Endothelial cell of umbilical vein (primary cell): ENCODE measurements at regions not wholly inside any gene's neighbourhood (a gene's known extent, or its start where the extent isn't known, plus 50 kb on each side); places are given as distances from the start of the nearest gene placed in this dataset.

Source experiments
- BruUV-seq: library from RNA; stranded (reverse); fragments of 400-500 nt; replicated peaks from 2 replicates; lab custom pipeline; 2021; lab: Mats Ljungman, UMichigan
- CTCF ChIA-PET: fragments of 300-600, 350-600 bp; sonication (Branson Sonifier 250); formaldehyde crosslinking; loops from one replicate; lab custom pipeline; 2021; ENCODE audit warnings: antibody characterized with exemption, inconsistent platforms; lab: Charles Lee
- POLR2A ChIA-PET: fragments of 300-600, 350-600 bp; sonication (Branson Sonifier 250); formaldehyde crosslinking; loops from one replicate; lab custom pipeline; 2021; ENCODE audit warnings: antibody characterized with exemption, inconsistent platforms; lab: Charles Lee
- DNase-seq: peaks from one replicate; pipeline ENCODE4 v3.0.0-alpha.2; 2011; ENCODE audit warnings: low read depth, low spot score
- FAIRE-seq: peaks from 2 replicates; lab custom pipeline; 2011; peaks lifted over from hg19 to GRCh38; lab: Jason Lieb, UNC
- H2AFZ ChIP-seq: 2 replicates; pipeline ENCODE4 v1.6.0; 2012; ENCODE audit warnings: low read depth, low read length, control low read depth, inconsistent platforms
- H3K27ac ChIP-seq: 2 replicates; pipeline ENCODE4 v1.5.1; 2011; ENCODE audit warnings: low read depth, mild to moderate bottlenecking, control low read depth, low read length, moderate library complexity; ENCODE audit not compliant: insufficient read depth
- H3K27me3 ChIP-seq, 2 experiments: 2 replicates each; pipeline versions ENCODE4 v1.6.0 to v1.6.1; 2011; ENCODE audit warnings: low read length in 2 of 2, mixed read lengths in 1 of 2; ENCODE audit not compliant: control insufficient read depth in 2 of 2, insufficient read depth in 2 of 2
- H3K36me3 ChIP-seq, 2 experiments: 2 replicates in 1 of 2; 3 replicates in 1 of 2; pipeline ENCODE4 v1.5.1; 2011; ENCODE audit warnings: low read length in 2 of 2, mild to moderate bottlenecking in 1 of 2, moderate library complexity in 1 of 2; ENCODE audit not compliant: control insufficient read depth in 2 of 2, insufficient read depth in 2 of 2; ENCODE audit errors: extremely low read depth in 1 of 2
- H3K4me1 ChIP-seq: 3 replicates; pipeline ENCODE4 v1.5.1; 2011; ENCODE audit warnings: mild to moderate bottlenecking, low read length; ENCODE audit not compliant: control insufficient read depth, insufficient read depth; ENCODE audit errors: extremely low read depth
- H3K4me2 ChIP-seq: 2 replicates; pipeline ENCODE4 v1.6.1; 2011; ENCODE audit warnings: low read length, control low read depth, mixed read lengths; ENCODE audit not compliant: insufficient read depth
- H3K4me3 ChIP-seq, 3 experiments: fragments of 200-600 bp in 1 of 3; sonication (generic), shearing (Covaris generic) in 1 of 3; replicated peaks in 1 of 3; 2 replicates each; pipeline ENCODE4 v1.5.1; 2011 to 2016; ENCODE audit warnings: control low read depth in 3 of 3, low read length in 3 of 3, mild to moderate bottlenecking in 2 of 3, inconsistent platforms in 1 of 3, low read depth in 1 of 3, moderate library complexity in 1 of 3; ENCODE audit not compliant: insufficient read depth in 1 of 3
- H3K79me2 ChIP-seq: 2 replicates; pipeline ENCODE4 v1.6.0; 2012; ENCODE audit warnings: low read length, inconsistent platforms; ENCODE audit not compliant: control insufficient read depth, insufficient read depth
- H3K9ac ChIP-seq: replicated peaks from 2 replicates; pipeline ENCODE3; 2011; ENCODE audit warnings: low read length, control low read depth; ENCODE audit not compliant: insufficient read depth; ENCODE audit errors: extremely low read depth
- H3K9me1 ChIP-seq: replicated peaks from 3 replicates; pipeline ENCODE4 v1.6.0; 2011; ENCODE audit warnings: mild to moderate bottlenecking, low read length; ENCODE audit not compliant: control insufficient read depth, insufficient read depth; ENCODE audit errors: extremely low read depth
- H3K9me3 ChIP-seq: replicated peaks from 2 replicates; pipeline ENCODE4 v1.5.1; 2012; ENCODE audit warnings: low read length, inconsistent platforms; ENCODE audit not compliant: control insufficient read depth, insufficient read depth
- H4K20me1 ChIP-seq: replicated peaks from 2 replicates; pipeline ENCODE3; 2011; ENCODE audit warnings: mild to moderate bottlenecking, low read length; ENCODE audit not compliant: control insufficient read depth, insufficient read depth; ENCODE audit errors: extremely low read depth
- FOS ChIP-seq: IDR thresholded peaks from 2 replicates; pipeline ENCODE4 v1.6.1; 2011; ENCODE audit warnings: mild to moderate bottlenecking, low read length, moderate library complexity, borderline replicate concordance; ENCODE audit not compliant: insufficient read depth
- MYC ChIP-seq: IDR thresholded peaks from one replicate; pipeline ENCODE4 v1.6.1; 2011; ENCODE audit warnings: mild to moderate bottlenecking, low read depth, low read length
- POLR2AphosphoS5 ChIP-seq: IDR thresholded peaks from 2 replicates; pipeline ENCODE4 v1.6.1; 2012; ENCODE audit warnings: low read depth, mild to moderate bottlenecking, control low read depth, low read length, moderate library complexity; ENCODE audit not compliant: insufficient read depth
- dilution Hi-C: fragments of 300-500 bp; cut with MboI; formaldehyde crosslinking; loops from one replicate; pipeline ENCODE4 v1.15.0; 2019; ENCODE audit warnings: low sequenced_read_pairs; ENCODE audit not compliant: extremely low pct_ligation_motif_present
- intact Hi-C: fragments of 100-400 bp; cut with micrococcal nuclease; formaldehyde crosslinking; loops from one replicate; pipeline ENCODE4 v1.10.0; 2022
- TF ChIP-seq, protein P1 (sequence below), 2 donors: IDR thresholded peaks; 1 replicate in 1 of 2; 2 replicates in 1 of 2; pipeline ENCODE4 v1.5.1; 2011; ENCODE audit warnings: low read length in 2 of 2, mild to moderate bottlenecking in 2 of 2, moderate library complexity in 2 of 2, control low read depth in 1 of 2, inconsistent platforms in 1 of 2, low read depth in 1 of 2; ENCODE audit not compliant: insufficient read depth in 1 of 2; ENCODE audit errors: extremely low read depth in 1 of 2
- TF ChIP-seq, protein P2 (sequence below): IDR thresholded peaks from 2 replicates; pipeline ENCODE4 v1.6.1; 2011; ENCODE audit not compliant: insufficient read depth, insufficient read length

DNA sequence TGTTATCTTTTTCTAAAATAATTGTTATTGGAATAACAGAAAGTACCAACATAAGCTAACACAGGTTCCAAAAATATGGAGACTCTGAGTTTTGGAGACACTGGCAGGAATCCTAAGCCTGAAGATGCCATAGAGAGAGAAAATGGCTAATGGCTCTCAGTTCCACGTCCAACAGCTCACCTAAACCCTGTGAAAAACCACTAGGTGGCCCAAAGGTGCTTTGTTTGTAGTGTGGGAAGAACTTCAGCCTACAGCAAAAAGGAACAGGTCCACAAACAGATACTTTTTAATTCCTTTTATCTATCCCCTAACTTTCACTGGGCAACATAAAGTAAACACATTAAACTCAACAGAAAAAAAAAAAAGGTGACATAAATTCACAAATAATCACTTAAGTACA lies 272.3 kb downstream of the SEMA3D start:
- Histone ChIP-seq H4K20me1 (no peaks in the 10 kb centered on the region), H3K4me1 (no peaks in the 10 kb centered on the region), H3K9ac (no peak overlapping the region), H3K27me3 (no peaks in the 10 kb centered on the region), H3K9me1 (no peaks in the 10 kb centered on the region), H3K4me3 (no peak overlapping the region), H3K79me2 (no peaks in the 10 kb centered on the region), H3K27ac (no peak overlapping the region), H2AFZ (no peak overlapping the region), H3K36me3 (no peaks in the 10 kb centered on the region), H3K4me2 (no peak overlapping the region), H3K9me3 (no peaks in the 10 kb centered on the region)
- intact Hi-C loops (no loop called here), dilution Hi-C loops (no loop called here)
- FAIRE-seq = no peak
- no TSS peak for BruUV-seq
- TF ChIP-seq POLR2AphosphoS5 = no peak
- TF ChIP-seq FOS = no peak
- TF ChIP-seq MYC = no peak
- TF ChIP-seq, protein P1, sequence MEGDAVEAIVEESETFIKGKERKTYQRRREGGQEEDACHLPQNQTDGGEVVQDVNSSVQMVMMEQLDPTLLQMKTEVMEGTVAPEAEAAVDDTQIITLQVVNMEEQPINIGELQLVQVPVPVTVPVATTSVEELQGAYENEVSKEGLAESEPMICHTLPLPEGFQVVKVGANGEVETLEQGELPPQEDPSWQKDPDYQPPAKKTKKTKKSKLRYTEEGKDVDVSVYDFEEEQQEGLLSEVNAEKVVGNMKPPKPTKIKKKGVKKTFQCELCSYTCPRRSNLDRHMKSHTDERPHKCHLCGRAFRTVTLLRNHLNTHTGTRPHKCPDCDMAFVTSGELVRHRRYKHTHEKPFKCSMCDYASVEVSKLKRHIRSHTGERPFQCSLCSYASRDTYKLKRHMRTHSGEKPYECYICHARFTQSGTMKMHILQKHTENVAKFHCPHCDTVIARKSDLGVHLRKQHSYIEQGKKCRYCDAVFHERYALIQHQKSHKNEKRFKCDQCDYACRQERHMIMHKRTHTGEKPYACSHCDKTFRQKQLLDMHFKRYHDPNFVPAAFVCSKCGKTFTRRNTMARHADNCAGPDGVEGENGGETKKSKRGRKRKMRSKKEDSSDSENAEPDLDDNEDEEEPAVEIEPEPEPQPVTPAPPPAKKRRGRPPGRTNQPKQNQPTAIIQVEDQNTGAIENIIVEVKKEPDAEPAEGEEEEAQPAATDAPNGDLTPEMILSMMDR (IDR thresholded peaks at IDR 0.05; ENCODE audit: extremely low read depth in 1 of 2, insufficient read depth in 1 of 2, low read depth in 1 of 2, low read length in 2 of 2) = no peak
- TF ChIP-seq, protein P2, sequence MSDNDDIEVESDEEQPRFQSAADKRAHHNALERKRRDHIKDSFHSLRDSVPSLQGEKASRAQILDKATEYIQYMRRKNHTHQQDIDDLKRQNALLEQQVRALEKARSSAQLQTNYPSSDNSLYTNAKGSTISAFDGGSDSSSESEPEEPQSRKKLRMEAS = no peak
- no peak for DNase-seq
- ChIA-PET POLR2A (no interaction called here), CTCF (interaction anchor here (1.0 to 1.1 kb wide), 2 partner anchors 16 to 108 kb away, joined by 3 read pairs; no protein-coding TSS in a partner anchor)

DNA sequence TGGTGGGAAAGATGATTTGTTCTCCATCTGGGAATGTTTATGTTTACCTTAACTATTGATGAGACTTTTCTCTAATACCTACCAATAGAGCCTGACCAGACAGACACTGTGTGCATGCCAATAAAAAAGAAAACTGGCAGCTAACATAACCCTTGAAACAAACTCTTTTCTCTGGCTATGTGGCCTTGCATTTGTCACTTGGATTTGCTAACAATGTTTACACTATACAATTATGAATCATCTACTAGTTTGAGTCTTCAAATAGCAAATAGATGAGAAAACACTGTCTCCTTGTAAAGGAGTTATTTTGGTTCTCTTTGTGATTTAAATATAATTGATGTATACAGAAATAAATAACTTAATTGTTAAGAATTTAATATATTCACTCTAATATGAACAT lies 273.1 kb downstream of the SEMA3D start:
- Histone ChIP-seq H3K4me2 (no peak overlapping the region), H3K36me3 (no peaks in the 10 kb centered on the region), H4K20me1 (no peaks in the 10 kb centered on the region), H2AFZ (no peak overlapping the region), H3K27me3 (no peaks in the 10 kb centered on the region), H3K9me3 (no peaks in the 10 kb centered on the region), H3K79me2 (no peaks in the 10 kb centered on the region), H3K9ac (no peak overlapping the region), H3K4me1 (no peaks in the 10 kb centered on the region), H3K9me1 (no peaks in the 10 kb centered on the region), H3K4me3 (no peak overlapping the region), H3K27ac (no peak overlapping the region)
- DNase-seq (no peak), FAIRE-seq (no peak)
- TF ChIP-seq, protein P2 = no peak
- CTCF ChIA-PET = interaction anchor here (1.1 kb wide), 1 partner anchor 16 kb away, joined by 3 read pairs; no protein-coding TSS in a partner anchor
- BruUV-seq = no TSS peak
- POLR2A ChIA-PET = no interaction called here
- dilution Hi-C loops (no loop called here), intact Hi-C loops (no loop called here)
